ENCODE measurements at regions not wholly inside any gene's neighbourhood (a gene's known extent, or its start where the extent isn't known, plus 50 kb on each side); places are given as distances from the start of the nearest gene placed in this dataset.

- DNase-seq (ENCODE audit: extremely low spot score), result no peak
- ChIA-PET CTCF (no interaction called here), POLR2A (no interaction called here)
- no peak for TF ChIP-seq CTCF (IDR thresholded peaks at IDR 0.05; ENCODE audit: control extremely low read depth, extremely low read depth, low read depth, missing control alignments)
Observed at GRCh38 chr3:94323596-94323995, 260.7 kb downstream of the NSUN3 start.

- POLR2A ChIA-PET, result no interaction called here
- CTCF ChIA-PET, result interaction anchor here (1.0 kb wide), 1 partner anchor 82 kb away, joined by 3 read pairs; no protein-coding TSS in a partner anchor
- no peak for DNase-seq (ENCODE audit: extremely low spot score)
- TF ChIP-seq CTCF (IDR thresholded peaks at IDR 0.05; ENCODE audit: control extremely low read depth, extremely low read depth, low read depth, missing control alignments), result no peak
Observed at GRCh38 chr3:94331831-94332230, 269.0 kb downstream of the NSUN3 start.

GRCh38 chr3:94336046-94336753, 273.3 kb downstream of the NSUN3 start:
- TF ChIP-seq CTCF (IDR thresholded peaks at IDR 0.05; ENCODE audit: control extremely low read depth, extremely low read depth, low read depth, missing control alignments), result peak; percentile 32
- ChIA-PET CTCF (no interaction called here), POLR2A (no interaction called here)
- DNase-seq (ENCODE audit: extremely low spot score), result no peak

GRCh38 chr3:94345101-94345500, 282.2 kb downstream of the NSUN3 start:
- ChIA-PET POLR2A (no interaction called here), CTCF (interaction anchor here (1.0 kb wide), 1 partner anchor 9 kb away, joined by 3 read pairs; no protein-coding TSS in a partner anchor)

GRCh38 chr3:94349310-94349878, 286.5 kb downstream of the NSUN3 start:
- ChIA-PET POLR2A (no interaction called here), CTCF (interaction anchor here (1.5 kb wide), 1 partner anchor 11 kb away, joined by 6 read pairs; no protein-coding TSS in a partner anchor)
- no peak for DNase-seq (ENCODE audit: extremely low spot score)
- TF ChIP-seq CTCF (IDR thresholded peaks at IDR 0.05; ENCODE audit: control extremely low read depth, extremely low read depth, low read depth, missing control alignments), result no peak

More at GRCh38 chr3:94345101-94345500, 282.2 kb downstream of the NSUN3 start:
- TF ChIP-seq CTCF (IDR thresholded peaks at IDR 0.05; ENCODE audit: control extremely low read depth, extremely low read depth, low read depth, missing control alignments), result no peak
- no peak for DNase-seq (ENCODE audit: extremely low spot score)

- CTCF ChIA-PET, result no interaction called here
Observed at GRCh38 chr3:94356581-94356980, 293.7 kb downstream of the NSUN3 start.

More at GRCh38 chr3:94356581-94356980, 293.7 kb downstream of the NSUN3 start:
- TF ChIP-seq CTCF (IDR thresholded peaks at IDR 0.05; ENCODE audit: control extremely low read depth, extremely low read depth, low read depth, missing control alignments), result no peak
- POLR2A ChIA-PET, result no interaction called here
- no peak for DNase-seq (ENCODE audit: extremely low spot score)

Data from GM10248 (cell line).